ENCODE measurements at regions not wholly inside any gene's neighbourhood (a gene's known extent, or its start where the extent isn't known, plus 50 kb on each side); places are given as distances from the start of the nearest gene placed in this dataset.

DNA sequence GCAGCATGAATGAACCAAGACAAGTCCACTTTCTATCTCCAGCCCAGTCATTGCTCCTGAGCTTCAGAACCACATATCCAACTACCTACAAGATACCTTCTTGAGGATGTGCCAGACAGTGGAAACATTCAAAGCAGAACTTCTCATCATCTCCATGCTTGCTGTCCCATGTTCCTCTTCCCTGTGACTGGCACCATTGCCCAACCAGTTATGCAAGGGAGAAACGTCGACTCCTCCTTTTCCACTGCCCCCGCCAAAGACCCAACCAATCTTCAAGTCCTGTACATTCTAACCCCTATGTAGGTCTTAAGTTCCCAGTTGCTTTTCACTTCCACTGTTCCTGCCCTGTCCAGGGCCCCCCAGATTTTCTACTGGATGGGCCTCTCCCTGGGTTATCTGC, 225.7 kb downstream of the RPS24 start:
- TF ChIP-seq, protein P1, sequence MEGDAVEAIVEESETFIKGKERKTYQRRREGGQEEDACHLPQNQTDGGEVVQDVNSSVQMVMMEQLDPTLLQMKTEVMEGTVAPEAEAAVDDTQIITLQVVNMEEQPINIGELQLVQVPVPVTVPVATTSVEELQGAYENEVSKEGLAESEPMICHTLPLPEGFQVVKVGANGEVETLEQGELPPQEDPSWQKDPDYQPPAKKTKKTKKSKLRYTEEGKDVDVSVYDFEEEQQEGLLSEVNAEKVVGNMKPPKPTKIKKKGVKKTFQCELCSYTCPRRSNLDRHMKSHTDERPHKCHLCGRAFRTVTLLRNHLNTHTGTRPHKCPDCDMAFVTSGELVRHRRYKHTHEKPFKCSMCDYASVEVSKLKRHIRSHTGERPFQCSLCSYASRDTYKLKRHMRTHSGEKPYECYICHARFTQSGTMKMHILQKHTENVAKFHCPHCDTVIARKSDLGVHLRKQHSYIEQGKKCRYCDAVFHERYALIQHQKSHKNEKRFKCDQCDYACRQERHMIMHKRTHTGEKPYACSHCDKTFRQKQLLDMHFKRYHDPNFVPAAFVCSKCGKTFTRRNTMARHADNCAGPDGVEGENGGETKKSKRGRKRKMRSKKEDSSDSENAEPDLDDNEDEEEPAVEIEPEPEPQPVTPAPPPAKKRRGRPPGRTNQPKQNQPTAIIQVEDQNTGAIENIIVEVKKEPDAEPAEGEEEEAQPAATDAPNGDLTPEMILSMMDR (IDR thresholded peaks at IDR 0.05; ENCODE audit: low read length) = no peak
- no peak for TF ChIP-seq EZH2 (IDR thresholded peaks at IDR 0.05; ENCODE audit: borderline replicate concordance, low read length)
